ENCODE measurements at regions not wholly inside any gene's neighbourhood (a gene's known extent, or its start where the extent isn't known, plus 50 kb on each side); places are given as distances from the start of the nearest gene placed in this dataset.

DNA sequence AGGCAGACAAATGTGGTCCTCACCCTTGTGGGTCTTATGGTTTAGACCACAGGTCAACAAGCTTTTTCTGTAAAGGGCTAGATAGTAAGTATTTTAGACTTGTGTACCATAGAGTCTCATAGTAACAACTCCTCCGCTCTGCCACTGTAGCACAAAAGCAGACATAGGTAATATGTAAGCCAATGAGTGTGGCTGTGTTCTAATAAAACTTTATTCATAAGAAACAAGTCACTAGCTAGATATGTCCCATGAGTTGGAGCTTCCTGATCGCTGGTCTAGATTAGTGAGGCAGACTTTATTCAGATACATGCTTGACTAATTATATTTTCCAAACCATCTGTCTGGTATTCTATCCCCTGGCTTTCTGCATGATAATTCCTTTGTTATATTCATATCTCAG is 196.4 kb upstream of the TSHZ2 start:
- DNase-seq (ENCODE audit: low read depth), result no peak
- H3K4me3 ChIP-seq (ENCODE audit: low read depth, low read length), result no peak overlapping the region
- in situ Hi-C loops (cut with HindIII; ENCODE audit: low sequenced_read_pairs), result no loop called here
- TF ChIP-seq, protein P1, sequence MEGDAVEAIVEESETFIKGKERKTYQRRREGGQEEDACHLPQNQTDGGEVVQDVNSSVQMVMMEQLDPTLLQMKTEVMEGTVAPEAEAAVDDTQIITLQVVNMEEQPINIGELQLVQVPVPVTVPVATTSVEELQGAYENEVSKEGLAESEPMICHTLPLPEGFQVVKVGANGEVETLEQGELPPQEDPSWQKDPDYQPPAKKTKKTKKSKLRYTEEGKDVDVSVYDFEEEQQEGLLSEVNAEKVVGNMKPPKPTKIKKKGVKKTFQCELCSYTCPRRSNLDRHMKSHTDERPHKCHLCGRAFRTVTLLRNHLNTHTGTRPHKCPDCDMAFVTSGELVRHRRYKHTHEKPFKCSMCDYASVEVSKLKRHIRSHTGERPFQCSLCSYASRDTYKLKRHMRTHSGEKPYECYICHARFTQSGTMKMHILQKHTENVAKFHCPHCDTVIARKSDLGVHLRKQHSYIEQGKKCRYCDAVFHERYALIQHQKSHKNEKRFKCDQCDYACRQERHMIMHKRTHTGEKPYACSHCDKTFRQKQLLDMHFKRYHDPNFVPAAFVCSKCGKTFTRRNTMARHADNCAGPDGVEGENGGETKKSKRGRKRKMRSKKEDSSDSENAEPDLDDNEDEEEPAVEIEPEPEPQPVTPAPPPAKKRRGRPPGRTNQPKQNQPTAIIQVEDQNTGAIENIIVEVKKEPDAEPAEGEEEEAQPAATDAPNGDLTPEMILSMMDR (IDR thresholded peaks at IDR 0.05; ENCODE audit: low read depth, low read length, missing control alignments), result no peak

DNA sequence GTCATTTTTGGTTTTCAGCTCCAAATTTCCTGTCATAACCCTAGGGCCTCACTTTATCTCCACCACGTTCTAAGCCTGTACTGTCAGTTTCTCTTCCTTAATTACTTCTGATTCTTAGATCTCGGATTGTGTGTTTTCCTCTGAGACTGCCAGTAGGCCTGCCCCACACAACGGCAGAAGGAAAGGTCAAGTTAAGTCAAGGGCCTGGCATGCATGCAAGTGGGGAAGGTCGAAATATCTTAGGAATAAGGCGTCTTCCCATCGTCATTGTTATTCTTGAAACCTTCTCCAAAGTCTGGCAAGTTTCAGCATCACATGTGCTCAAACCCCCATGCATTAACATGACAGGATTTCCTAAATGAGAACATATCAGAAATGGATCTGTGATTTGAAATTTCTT is 203.5 kb upstream of the TSHZ2 start:
- no peak for DNase-seq (ENCODE audit: low read depth)
- no peak overlapping the region for H3K4me3 ChIP-seq (ENCODE audit: low read depth, low read length)
- in situ Hi-C loops (cut with HindIII; ENCODE audit: low sequenced_read_pairs), result no loop called here
- TF ChIP-seq, protein P1 (IDR thresholded peaks at IDR 0.05; ENCODE audit: low read depth, low read length, missing control alignments), result no peak

DNA sequence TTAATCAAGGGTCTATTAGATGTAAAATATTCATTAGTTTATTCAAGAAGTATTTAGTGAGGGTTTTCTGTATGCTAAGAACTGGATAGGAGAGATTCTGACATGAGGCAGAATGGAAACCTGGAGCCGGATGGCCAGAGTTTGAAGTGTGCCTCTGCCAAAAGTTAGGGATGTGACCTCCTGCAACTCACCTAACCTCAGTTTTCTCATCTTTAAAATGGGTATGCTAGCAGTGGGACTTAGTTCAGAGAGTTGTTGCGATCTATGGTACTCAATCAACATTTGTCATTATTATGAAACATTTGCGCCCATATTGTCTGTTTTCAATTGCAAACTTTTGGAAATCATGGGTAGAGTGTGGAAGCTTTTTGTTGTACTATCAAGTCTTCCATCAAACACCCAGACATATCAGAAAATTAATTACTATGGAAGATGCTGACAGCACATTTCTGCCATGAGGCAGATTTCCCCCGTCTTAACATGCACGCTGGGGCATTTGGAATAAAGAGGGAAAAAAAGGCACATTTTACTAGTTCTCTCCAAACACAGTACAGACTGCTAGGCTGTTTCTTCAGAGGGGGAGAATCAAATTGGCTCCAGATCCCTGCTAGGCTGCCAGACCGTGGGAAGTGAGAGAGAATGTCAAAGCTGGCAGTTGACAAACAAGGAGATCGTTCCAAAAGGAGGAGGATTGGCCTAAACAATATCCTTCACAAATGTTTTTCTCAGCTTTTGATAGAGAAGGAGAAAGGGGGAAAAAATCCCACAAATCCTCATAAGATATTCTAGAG is 205.3 kb upstream of the TSHZ2 start:
- DNase-seq (ENCODE audit: low read depth), result no peak
- TF ChIP-seq, protein P1 (IDR thresholded peaks at IDR 0.05; ENCODE audit: low read depth, low read length, missing control alignments), result no peak

DNA sequence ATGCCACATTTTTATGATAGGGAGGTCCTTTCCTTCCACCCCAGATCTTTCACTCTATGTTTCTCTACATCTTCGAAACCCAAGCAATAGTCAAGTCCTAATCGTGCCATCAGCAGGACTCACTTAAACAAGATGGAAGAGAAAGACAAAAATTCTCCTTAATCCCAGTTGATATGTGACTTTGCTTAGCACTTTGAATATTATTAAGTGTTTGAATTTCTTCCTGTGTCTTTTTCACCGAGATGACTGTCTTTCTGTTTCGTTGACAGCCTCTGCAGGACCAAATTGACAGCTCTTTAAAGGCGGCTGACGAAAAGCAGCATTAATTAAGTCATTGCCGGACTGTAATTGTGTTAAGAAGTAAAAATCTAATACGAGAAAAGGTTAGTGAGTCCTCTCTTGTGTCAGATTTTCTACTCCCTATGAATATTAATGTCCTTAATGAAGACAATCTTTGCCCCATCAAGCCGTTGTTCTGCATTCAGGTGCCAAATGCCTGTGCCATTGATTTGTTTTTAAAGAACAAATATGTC is 208.8 kb upstream of the TSHZ2 start:
- in situ Hi-C loops (cut with HindIII; ENCODE audit: low sequenced_read_pairs), result no loop called here
- TF ChIP-seq, protein P1 (IDR thresholded peaks at IDR 0.05; ENCODE audit: low read depth, low read length, missing control alignments), result no peak
- DNase-seq (ENCODE audit: low read depth), result no peak
- no peak overlapping the region for H3K4me3 ChIP-seq (ENCODE audit: low read depth, low read length)

More for the DNA sequence above, 205.3 kb upstream of the TSHZ2 start:
- H3K4me3 ChIP-seq (ENCODE audit: low read depth, low read length), result no peak overlapping the region
- in situ Hi-C loops (cut with HindIII; ENCODE audit: low sequenced_read_pairs), result no loop called here

DNA sequence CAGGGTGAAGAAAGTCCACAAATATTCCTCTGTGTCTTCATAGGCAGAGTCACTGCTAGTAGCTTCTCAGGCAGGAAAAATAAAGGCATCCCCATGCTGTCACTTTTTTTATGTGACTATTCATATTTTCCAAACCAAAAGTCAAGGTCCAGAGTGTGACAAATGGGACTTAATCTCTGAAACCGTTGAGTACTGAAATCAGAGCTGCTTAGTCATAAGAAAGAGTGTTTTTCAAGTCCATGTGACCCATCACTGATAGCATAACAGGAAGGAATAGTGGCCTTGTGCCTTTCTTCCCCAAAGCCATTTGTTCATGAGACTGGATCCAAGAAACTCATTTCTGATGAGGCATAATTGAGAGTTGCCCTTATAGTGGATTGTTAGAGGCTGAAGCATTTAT is 210.3 kb upstream of the TSHZ2 start:
- TF ChIP-seq, protein P1 (IDR thresholded peaks at IDR 0.05; ENCODE audit: low read depth, low read length, missing control alignments), result no peak
- no peak overlapping the region for H3K4me3 ChIP-seq (ENCODE audit: low read depth, low read length)
- DNase-seq (ENCODE audit: low read depth), result no peak
- in situ Hi-C loops (cut with HindIII; ENCODE audit: low sequenced_read_pairs), result no loop called here

DNA sequence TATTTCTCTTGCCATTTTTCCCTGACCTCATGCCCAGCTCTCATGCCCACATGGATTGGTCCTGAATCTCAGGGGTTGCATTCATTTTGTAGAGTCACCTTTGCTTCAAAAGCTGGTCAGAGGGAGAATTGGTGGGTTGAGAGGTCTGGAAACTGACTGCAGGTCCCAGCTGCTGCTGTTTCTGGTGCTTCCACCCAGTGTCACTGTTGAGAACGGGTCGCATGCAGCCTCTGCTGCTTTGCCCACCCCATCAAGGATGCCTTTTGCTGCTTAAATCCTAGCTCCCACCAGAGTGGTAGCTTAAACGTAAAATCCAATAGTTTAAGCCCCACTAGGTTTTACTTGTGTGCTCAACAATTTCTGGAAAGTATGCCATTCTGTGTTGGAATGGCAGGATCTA is 211.4 kb upstream of the TSHZ2 start:
- H3K4me3 ChIP-seq (ENCODE audit: low read depth, low read length), result no peak overlapping the region
- in situ Hi-C loops (cut with HindIII; ENCODE audit: low sequenced_read_pairs), result no loop called here
- DNase-seq (ENCODE audit: low read depth), result no peak
- TF ChIP-seq, protein P1 (IDR thresholded peaks at IDR 0.05; ENCODE audit: low read depth, low read length, missing control alignments), result no peak
